Fibroblast of lung (primary cell): ENCODE measurements at regions not wholly inside any gene's neighbourhood (a gene's known extent, or its start where the extent isn't known, plus 50 kb on each side); places are given as distances from the start of the nearest gene placed in this dataset.

Experiments
- DNase-seq, 2 donors: peaks; one replicate each; pipeline versions ENCODE4 v3.0.0 to v3.0.0-alpha.2; 2010; ENCODE audit warnings: low read depth in 2 of 2
- H2AFZ ChIP-seq: 2 replicates; pipeline ENCODE4 v1.5.1; 2012; ENCODE audit warnings: low read length, control low read depth, inconsistent platforms
- H3K27ac ChIP-seq: 2 replicates; pipeline ENCODE4 v1.5.1; 2011; ENCODE audit warnings: low read length, control low read depth; ENCODE audit not compliant: insufficient read depth
- H3K27me3 ChIP-seq: 2 replicates; pipeline ENCODE4 v1.5.1; 2011; ENCODE audit warnings: mild to moderate bottlenecking, low read length; ENCODE audit not compliant: control insufficient read depth, insufficient read depth
- H3K36me3 ChIP-seq: 2 replicates; pipeline ENCODE4 v1.5.1; 2011; ENCODE audit warnings: low read length; ENCODE audit not compliant: control insufficient read depth, insufficient read depth
- H3K4me1 ChIP-seq: 2 replicates; pipeline ENCODE4 v1.5.1; 2011; ENCODE audit warnings: low read length; ENCODE audit not compliant: control insufficient read depth, insufficient read depth; ENCODE audit errors: extremely low read depth
- H3K4me2 ChIP-seq: 2 replicates; pipeline ENCODE4 v1.5.1; 2011; ENCODE audit warnings: low read length, control low read depth; ENCODE audit not compliant: insufficient read depth; ENCODE audit errors: extremely low read depth
- H3K4me3 ChIP-seq, 4 experiments: fragments of 200-600 bp in 1 of 4; sonication (generic) in 1 of 4; replicated peaks in 1 of 4; 2 replicates each; pipeline ENCODE4 v1.5.1; 2011 to 2016; ENCODE audit warnings: low read length in 4 of 4, low read depth in 3 of 4, mild to moderate bottlenecking in 3 of 4, control low read depth in 2 of 4, inconsistent platforms in 1 of 4, mixed read lengths in 1 of 4; ENCODE audit not compliant: insufficient read depth in 1 of 4; ENCODE audit errors: control extremely low read depth in 1 of 4
- H3K79me2 ChIP-seq: 2 replicates; pipeline ENCODE4 v1.5.1; 2012; ENCODE audit warnings: mild to moderate bottlenecking, low read length, inconsistent platforms; ENCODE audit not compliant: control insufficient read depth, insufficient read depth
- H3K9ac ChIP-seq: 2 replicates; pipeline ENCODE4 v1.5.1; 2011; ENCODE audit warnings: mild to moderate bottlenecking, low read length, control low read depth; ENCODE audit not compliant: insufficient read depth
- H3K9me3 ChIP-seq: 2 replicates; pipeline ENCODE4 v1.5.1; 2012; ENCODE audit warnings: low read depth, low read length; ENCODE audit not compliant: control insufficient read depth, insufficient read depth
- H4K20me1 ChIP-seq: 2 replicates; pipeline ENCODE4 v1.5.1; 2011; ENCODE audit warnings: low read length; ENCODE audit not compliant: control insufficient read depth, insufficient read depth; ENCODE audit errors: extremely low read depth
- CTCF ChIP-seq, 2 donors: IDR thresholded peaks in 1 of 2; conservative IDR thresholded peaks in 1 of 2; 1 replicate in 1 of 2; 2 replicates in 1 of 2; pipeline ENCODE4 v1.5.1; 2011 to 2012; ENCODE audit warnings: low read length in 2 of 2, control low read depth in 1 of 2, inconsistent platforms in 1 of 2, low read depth in 1 of 2, mild to moderate bottlenecking in 1 of 2
- EZH2 ChIP-seq: IDR thresholded peaks from 2 replicates; pipeline ENCODE4 v1.5.1; 2012; ENCODE audit warnings: low read length, control low read depth, mild to moderate bottlenecking; ENCODE audit errors: missing control alignments

GRCh38 chr20:39289316-39289715 is 327.2 kb downstream of the DHX35 start:
- Histone ChIP-seq H3K9me3 (no peaks in the 10 kb centered on the region), H3K79me2 (no peaks in the 10 kb centered on the region), H3K27me3 (no peaks in the 10 kb centered on the region), H2AFZ (no peak overlapping the region), H4K20me1 (no peaks in the 10 kb centered on the region), H3K36me3 (no peaks in the 10 kb centered on the region), H3K4me1 (no peaks in the 10 kb centered on the region), H3K4me3 (no peak overlapping the region), H3K27ac (no peak overlapping the region), H3K4me2 (no peak overlapping the region), H3K9ac (no peak overlapping the region)
- DNase-seq = no peak
- TF ChIP-seq EZH2 = no peak
- no peak for TF ChIP-seq CTCF (conservative IDR thresholded peaks at IDR 0.05 in 1 of 2, IDR thresholded peaks at IDR 0.05 in 1 of 2; ENCODE audit: low read depth in 1 of 2, low read length in 2 of 2)

- no peak overlapping the region for H2AFZ ChIP-seq
- no peaks in the 10 kb centered on the region for H4K20me1 ChIP-seq
- no peaks in the 10 kb centered on the region for H3K27me3 ChIP-seq
- H3K27ac ChIP-seq = no peak overlapping the region
- H3K9ac ChIP-seq = no peak overlapping the region
- H3K9me3 ChIP-seq = no peaks in the 10 kb centered on the region
- H3K4me2 ChIP-seq = no peak overlapping the region
- no peaks in the 10 kb centered on the region for H3K4me1 ChIP-seq
- no peak for TF ChIP-seq CTCF (conservative IDR thresholded peaks at IDR 0.05 in 1 of 2, IDR thresholded peaks at IDR 0.05 in 1 of 2; ENCODE audit: low read depth in 1 of 2, low read length in 2 of 2)
- no peak for TF ChIP-seq EZH2
- H3K79me2 ChIP-seq = no peaks in the 10 kb centered on the region
- H3K4me3 ChIP-seq = no peak overlapping the region
- DNase-seq = no peak
- no peaks in the 10 kb centered on the region for H3K36me3 ChIP-seq
These were observed 321.3 kb downstream of the DHX35 start for GRCh38 chr20:39283464-39283863.

GRCh38 chr20:39282619-39283092 is 320.5 kb downstream of the DHX35 start:
- no peaks in the 10 kb centered on the region for H3K36me3 ChIP-seq
- no peaks in the 10 kb centered on the region for H4K20me1 ChIP-seq
- H3K27ac ChIP-seq = no peak overlapping the region
- no peaks in the 10 kb centered on the region for H3K9me3 ChIP-seq
- no peaks in the 10 kb centered on the region for H3K4me1 ChIP-seq
- H3K4me2 ChIP-seq = no peak overlapping the region
- H3K4me3 ChIP-seq = no peak overlapping the region
- H3K79me2 ChIP-seq = no peaks in the 10 kb centered on the region
- H3K27me3 ChIP-seq = no peaks in the 10 kb centered on the region
- no peak overlapping the region for H3K9ac ChIP-seq
- no peak for DNase-seq
- no peak for TF ChIP-seq EZH2
- TF ChIP-seq CTCF (conservative IDR thresholded peaks at IDR 0.05 in 1 of 2, IDR thresholded peaks at IDR 0.05 in 1 of 2; ENCODE audit: low read depth in 1 of 2, low read length in 2 of 2) = no peak
- H2AFZ ChIP-seq = no peak overlapping the region
